Effector CD4-positive, alpha-beta T cell (primary cell): ENCODE measurements at regions not wholly inside any gene's neighbourhood (a gene's known extent, or its start where the extent isn't known, plus 50 kb on each side); places are given as distances from the start of the nearest gene placed in this dataset.
"Not testable (repeated sequence)": the region's sequence is repeated elsewhere in the genome, so short reads cannot be mapped to it uniquely, and the experiment has no call there.

Experiments
- DNase-seq: peaks from one replicate; pipeline ENCODE4 v3.0.0-alpha.2; 2020

- not testable (repeated sequence) for DNase-seq
Observed at GRCh38 chr3:16711691-16712090, 106.5 kb upstream of the DAZL start.

- DNase-seq, result no peak
Observed at GRCh38 chr3:16715281-16715680, 110.1 kb upstream of the DAZL start.

- DNase-seq, result no peak
Observed at GRCh38 chr3:16719426-16719825, 114.2 kb upstream of the DAZL start.

DNA sequence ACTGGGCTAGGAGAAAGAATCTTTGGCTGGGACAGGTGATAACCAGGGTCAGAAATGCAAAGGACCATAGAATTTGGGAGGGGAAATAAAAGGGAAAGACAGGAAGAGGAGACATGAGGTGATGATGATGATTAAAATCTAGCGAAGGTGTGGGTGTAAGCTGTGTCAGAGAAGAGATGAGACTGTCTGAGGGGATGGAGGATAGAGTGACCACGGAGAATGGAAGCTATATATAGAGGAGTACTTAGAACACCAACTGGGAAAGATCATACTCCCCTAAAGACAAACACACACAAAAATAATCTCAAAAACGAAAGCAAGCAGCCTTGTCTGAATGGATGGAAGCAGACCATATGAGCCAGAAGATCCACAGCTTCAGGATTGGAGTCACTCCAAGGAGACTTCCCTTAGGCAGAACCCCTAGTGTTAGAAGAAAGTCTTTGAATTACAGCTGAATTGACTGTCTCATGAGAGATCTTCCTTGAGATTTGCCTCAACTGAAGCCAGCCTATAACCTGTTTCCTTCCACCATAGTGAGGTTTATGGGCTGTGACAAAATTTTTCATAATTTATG lies 115.2 kb upstream of the DAZL start:
- no peak for DNase-seq

- no peak for DNase-seq
Observed at GRCh38 chr3:16721494-16721893, 116.3 kb upstream of the DAZL start.

DNA sequence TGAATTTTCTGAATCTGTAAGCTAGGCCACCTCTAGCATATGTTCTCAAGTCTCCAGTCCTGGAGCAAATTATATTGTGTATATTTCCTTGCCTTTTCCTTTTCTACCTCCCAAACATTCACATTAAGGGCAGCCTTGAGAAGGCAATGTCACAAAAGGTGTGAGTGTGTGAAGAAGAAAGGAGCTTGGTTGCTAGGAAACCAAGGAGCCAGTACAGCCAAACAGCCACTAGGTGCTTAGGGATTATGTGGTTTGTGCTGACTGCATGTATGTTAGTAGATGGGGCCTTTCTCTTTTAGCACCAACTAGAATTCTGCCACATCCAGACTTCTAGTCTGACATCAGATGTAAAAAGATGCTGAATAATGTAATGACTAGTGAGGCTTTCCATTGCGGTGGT lies 118.8 kb upstream of the DAZL start:
- DNase-seq, result no peak

DNA sequence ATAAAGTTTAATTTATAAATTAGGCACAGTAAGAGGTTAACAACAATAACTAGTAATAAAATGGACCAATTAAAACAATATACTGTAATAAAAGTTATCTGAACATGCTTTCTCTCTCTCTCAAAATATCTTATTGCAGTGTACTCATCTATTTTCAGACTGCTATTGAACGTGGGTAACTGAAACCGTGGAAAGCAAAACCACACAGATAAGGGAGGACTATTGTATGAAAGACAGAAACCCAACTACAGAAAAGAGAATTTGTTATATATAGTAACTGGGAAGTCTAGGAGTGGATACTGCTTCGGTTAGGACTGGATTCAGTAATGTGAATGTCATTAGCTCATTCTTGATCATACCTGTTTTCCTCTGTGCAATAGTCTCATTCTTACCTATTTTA lies 119.3 kb upstream of the DAZL start:
- no peak for DNase-seq

DNA sequence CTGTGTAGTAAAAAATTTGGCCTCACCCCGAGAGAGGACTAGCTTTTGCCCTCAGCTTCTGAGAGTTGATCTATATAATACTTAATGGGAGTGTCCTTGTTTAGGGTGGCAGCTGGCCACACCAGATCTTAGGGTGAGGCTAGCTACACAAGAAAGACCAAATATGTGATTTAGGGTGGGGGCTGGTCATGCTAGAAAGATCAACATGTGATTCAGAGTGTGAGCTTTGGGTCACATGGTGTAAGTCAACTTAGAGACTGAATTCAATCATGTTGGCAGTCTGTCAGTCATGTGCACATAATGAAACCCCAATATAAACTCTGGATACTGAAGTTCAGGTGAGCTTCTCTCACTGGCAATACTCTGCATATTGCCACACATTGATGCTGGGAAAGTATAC lies 120.7 kb upstream of the DAZL start:
- DNase-seq, result no peak

DNA sequence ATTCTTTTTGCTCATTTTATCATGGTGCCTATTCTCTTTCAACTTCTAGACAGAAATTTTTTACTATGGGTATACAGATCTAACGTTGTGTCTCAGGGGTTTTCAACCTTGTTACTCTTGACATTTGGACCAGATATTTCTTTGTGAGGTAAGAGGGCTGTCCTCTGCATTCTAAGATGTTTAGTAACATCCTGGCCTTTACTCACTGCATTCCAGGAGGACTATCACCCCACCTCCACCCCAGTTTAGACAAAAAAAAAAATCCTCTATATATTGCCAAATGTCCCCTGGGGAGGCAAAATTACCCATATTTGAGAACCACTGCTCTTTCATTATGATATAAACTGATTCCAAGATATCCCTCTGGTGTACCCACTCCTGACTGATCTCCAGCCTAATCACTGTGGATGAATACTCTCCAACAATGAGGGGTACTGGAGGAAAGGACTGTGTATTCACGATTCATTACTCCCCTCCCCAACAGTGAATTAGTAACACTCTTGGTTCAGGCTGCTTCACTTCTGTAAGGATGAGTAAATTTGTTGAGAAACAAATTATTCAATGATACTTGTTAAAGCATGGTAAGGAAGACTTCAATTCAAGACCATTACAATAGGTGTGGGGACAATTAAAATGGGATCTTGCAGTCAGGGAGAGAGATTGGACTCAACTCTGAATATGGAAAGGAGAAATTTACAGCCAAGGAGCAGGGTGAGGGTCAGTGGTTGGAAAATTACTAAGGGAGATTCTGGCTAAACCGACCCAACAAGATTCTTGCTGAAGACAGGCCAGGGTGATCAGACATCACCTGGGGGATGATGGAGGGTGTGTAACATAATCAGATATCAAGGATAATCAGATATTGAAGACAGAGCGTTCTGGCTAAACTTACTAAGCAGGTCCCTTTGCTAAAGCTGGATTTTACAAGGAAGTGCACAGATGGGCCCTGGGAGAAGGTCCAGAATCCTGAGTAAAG lies 123.8 kb upstream of the DAZL start:
- no peak for DNase-seq

GRCh38 chr3:16738451-16738850 lies 133.2 kb upstream of the DAZL start:
- no peak for DNase-seq

DNA sequence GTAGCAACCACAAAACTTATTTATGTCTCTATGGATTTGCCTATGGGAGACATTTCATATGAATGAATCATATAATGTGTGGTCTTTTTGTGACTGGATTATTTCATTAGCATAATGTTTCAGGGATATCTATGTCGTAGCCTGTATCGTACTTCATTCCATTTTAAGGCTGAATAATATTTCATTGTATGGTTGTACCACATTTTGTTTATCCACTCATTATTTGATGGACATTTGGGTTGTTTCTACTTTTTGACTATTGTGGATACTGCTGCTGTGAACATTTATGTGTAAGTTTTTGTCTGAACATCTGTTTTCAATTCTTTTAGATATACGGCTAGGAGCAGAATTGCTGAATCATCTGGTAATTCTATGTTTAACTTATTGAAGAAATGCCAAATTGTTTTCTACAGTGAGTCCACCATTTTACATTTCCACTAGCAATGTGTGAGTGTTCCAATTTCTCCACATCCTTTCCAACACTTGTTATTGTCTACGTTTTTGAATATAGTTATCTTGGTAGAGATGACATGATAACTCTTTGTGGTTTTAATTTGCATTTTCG lies 134.4 kb upstream of the DAZL start:
- no peak for DNase-seq

DNA sequence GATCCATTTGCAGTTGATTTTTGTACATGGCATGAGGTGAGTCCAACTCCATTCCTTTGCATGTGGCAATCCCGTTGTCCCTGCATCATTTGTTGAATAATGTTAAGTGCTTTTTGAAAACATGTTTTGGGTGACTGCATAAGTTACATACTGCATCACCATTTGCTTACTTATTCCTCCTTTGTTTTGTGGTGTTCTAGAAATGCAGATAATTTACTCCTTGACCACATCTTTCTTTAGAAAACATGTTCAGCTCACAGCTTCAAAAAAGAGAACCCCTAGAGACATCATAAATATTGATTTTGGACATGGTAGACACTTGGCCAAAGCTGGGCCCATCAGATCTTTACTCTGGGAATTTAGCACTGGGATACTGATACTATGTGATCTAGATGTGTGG lies 135.3 kb upstream of the DAZL start:
- no peak for DNase-seq

- DNase-seq, result no peak
Observed at GRCh38 chr3:16741103-16741758, 136.0 kb upstream of the DAZL start.

- no peak for DNase-seq
Observed at GRCh38 chr3:16741890-16742289, 136.7 kb upstream of the DAZL start.

GRCh38 chr3:16743276-16743675 lies 138.1 kb upstream of the DAZL start:
- no peak for DNase-seq

- no peak for DNase-seq
Observed at GRCh38 chr3:16759227-16759903, 125.4 kb upstream of the PLCL2 start.

DNA sequence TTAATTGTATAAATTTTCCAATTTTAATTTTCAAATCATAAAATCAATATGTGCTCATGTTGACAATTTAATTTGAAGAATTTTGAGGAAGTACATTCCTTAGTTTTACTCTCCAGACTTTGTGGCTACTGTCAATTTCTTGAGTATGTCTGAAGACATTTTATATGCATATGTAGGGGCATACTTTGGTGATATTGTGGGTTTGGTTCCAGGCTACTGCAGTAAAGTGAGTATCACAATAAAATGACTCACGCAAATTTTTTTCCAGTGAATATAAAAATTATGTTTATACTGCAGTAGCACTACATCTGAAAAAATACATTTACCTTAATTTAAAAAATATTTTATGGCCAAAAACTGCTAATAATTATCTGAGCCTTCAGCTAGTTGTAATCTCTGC lies 123.2 kb upstream of the PLCL2 start:
- DNase-seq, result no peak

DNA sequence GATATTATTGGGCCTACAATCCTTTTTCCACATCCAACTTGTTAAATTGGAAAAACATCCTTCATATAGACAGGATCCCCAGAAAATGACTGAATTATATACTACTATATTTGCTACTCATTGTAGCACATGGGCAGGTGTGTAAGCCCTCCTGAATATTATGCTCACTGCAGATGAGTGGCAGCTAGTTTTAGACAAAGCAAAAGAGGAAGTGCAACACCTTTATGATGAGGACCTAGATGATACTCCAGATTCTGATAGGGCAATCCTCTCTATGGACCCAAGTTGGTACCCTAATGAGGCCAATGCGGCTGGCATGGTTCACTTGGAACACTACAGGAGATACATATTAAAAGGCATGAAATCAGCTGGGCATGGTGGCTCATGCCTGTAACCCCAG lies 119.1 kb upstream of the PLCL2 start:
- DNase-seq, result no peak

DNA sequence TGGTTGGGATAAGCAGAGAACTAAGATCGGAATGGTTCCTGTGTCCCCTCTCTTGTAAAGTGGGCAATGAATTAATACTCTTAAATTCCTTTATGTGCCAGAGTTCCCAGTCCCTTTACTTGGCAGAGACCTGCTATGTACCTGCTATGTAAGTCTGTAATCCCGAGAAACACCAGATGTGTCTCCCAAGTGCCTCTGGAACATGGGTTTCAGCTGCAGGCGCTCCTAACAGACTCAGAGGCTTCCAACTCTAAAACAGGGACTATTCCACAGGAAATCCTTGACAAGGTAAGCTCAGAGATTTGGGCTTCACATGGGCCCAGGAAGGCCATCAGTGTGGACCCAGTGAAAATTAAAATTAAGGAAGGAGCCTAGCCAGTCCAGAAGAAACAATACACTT lies 117.7 kb upstream of the PLCL2 start:
- DNase-seq, result no peak

DNA sequence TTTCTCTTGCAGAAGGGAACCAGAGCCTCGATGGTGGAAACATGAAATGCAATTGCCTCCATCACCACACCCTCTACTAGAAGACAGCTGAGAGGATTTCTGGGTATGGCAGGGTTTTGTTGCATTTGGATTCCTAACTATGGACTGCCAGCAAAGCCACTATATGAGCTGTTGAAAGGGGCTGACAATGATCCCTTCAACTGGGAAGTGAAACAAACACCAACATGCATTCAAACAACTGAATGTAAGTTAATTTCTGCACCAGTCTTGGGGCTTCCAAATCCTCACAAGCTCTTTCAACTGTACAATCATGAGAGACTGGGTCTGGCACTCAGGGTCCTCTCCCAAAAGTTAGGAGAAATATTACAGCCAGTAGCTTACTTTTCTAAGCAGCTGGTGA lies 116.7 kb upstream of the PLCL2 start:
- no peak for DNase-seq

- DNase-seq, result no peak
Observed at GRCh38 chr3:16768956-16769355, 115.8 kb upstream of the PLCL2 start.

DNA sequence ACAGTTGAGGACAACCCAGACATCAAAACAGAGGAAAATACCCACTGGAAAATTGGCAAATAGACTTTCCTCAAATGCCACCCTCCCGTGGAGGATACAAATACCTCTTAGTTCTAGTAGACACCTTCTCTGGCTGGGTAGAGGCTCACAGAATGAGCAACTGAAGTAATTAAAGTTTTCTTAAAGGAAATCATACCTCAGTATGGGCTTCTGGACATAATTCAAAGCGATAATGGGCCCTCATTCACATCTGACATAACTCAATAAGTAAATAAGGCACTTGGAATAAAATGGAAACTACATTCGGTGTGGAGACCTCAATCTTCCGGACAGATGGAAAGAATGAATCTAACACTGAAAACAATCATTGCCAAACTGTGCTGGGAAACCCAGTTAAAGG lies 115.2 kb upstream of the PLCL2 start:
- DNase-seq, result no peak

GRCh38 chr3:16770021-16770420 lies 114.7 kb upstream of the PLCL2 start:
- DNase-seq, result no peak
